ENCODE measurements at regions not wholly inside any gene's neighbourhood (a gene's known extent, or its start where the extent isn't known, plus 50 kb on each side); places are given as distances from the start of the nearest gene placed in this dataset.

GRCh38 chr18:54749291-54749690 is 79.0 kb upstream of the RAB27B start:
- Histone ChIP-seq H3K9ac (ENCODE audit: insufficient read length) (no peak overlapping the region), H3K36me3 (ENCODE audit: insufficient read depth, low read length) (no peaks in the 10 kb centered on the region), H3K9me3 (ENCODE audit: low read depth, low read length) (no peaks in the 10 kb centered on the region), H3K4me3 (no peak overlapping the region), H3K27ac (no peak overlapping the region)
- no peak for TF ChIP-seq EZH2 (IDR thresholded peaks at IDR 0.05)
- TF ChIP-seq FOXP2 (optimal IDR thresholded peaks at IDR 0.05; ENCODE audit: control extremely low read depth, extremely low read length, insufficient read depth), result no peak
- TF ChIP-seq POLR2AphosphoS5 (IDR thresholded peaks at IDR 0.05; ENCODE audit: borderline replicate concordance, low read depth, low read length), result no peak
- DNase-seq (ENCODE audit: low read depth, low spot score), result no peak

- Histone ChIP-seq H3K27ac (no peak overlapping the region), H3K9me3 (ENCODE audit: low read depth, low read length) (no peaks in the 10 kb centered on the region), H3K9ac (ENCODE audit: insufficient read length) (no peak overlapping the region), H3K36me3 (ENCODE audit: insufficient read depth, low read length) (no peaks in the 10 kb centered on the region), H3K4me3 (no peak overlapping the region)
- TF ChIP-seq EZH2 (IDR thresholded peaks at IDR 0.05), result no peak
- TF ChIP-seq POLR2AphosphoS5 (IDR thresholded peaks at IDR 0.05; ENCODE audit: borderline replicate concordance, low read depth, low read length), result no peak
- no peak for TF ChIP-seq FOXP2 (optimal IDR thresholded peaks at IDR 0.05; ENCODE audit: control extremely low read depth, extremely low read length, insufficient read depth)
- DNase-seq (ENCODE audit: low read depth, low spot score), result no peak
Measured at GRCh38 chr18:54750350-54750749, 77.9 kb upstream of the RAB27B start.

DNA sequence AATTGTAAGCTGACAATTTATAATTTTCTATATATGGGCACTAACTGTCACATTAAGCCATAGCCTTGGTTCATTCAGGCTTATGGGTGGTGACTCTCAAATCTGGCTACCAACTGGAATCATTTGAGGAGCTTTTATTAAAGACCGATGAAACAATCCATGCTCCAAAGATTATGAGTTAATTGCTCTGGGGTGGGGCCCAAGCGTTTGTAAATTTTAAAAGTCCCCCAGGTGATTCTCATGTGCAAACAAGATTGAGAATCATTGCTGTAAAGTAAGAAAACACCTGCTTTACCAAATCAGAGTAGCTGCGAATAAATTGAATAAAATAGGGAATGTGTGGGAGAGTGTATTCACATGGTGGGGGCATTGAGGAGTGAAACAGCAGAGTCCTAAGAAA is 76.1 kb upstream of the RAB27B start:
- TF ChIP-seq FOXP2 (optimal IDR thresholded peaks at IDR 0.05; ENCODE audit: control extremely low read depth, extremely low read length, insufficient read depth), result no peak
- TF ChIP-seq POLR2AphosphoS5 (IDR thresholded peaks at IDR 0.05; ENCODE audit: borderline replicate concordance, low read depth, low read length), result no peak
- no peak for TF ChIP-seq EZH2 (IDR thresholded peaks at IDR 0.05)
- no peaks in the 10 kb centered on the region for H3K36me3 ChIP-seq (ENCODE audit: insufficient read depth, low read length)
- no peak overlapping the region for H3K27ac ChIP-seq
- no peak overlapping the region for H3K9ac ChIP-seq (ENCODE audit: insufficient read length)
- no peak for DNase-seq (ENCODE audit: low read depth, low spot score)
- H3K4me3 ChIP-seq, result no peak overlapping the region
- no peaks in the 10 kb centered on the region for H3K9me3 ChIP-seq (ENCODE audit: low read depth, low read length)

GRCh38 chr18:54755456-54755855 is 72.8 kb upstream of the RAB27B start:
- H3K27ac ChIP-seq, result no peak overlapping the region
- TF ChIP-seq POLR2AphosphoS5 (IDR thresholded peaks at IDR 0.05; ENCODE audit: borderline replicate concordance, low read depth, low read length), result no peak

DNA sequence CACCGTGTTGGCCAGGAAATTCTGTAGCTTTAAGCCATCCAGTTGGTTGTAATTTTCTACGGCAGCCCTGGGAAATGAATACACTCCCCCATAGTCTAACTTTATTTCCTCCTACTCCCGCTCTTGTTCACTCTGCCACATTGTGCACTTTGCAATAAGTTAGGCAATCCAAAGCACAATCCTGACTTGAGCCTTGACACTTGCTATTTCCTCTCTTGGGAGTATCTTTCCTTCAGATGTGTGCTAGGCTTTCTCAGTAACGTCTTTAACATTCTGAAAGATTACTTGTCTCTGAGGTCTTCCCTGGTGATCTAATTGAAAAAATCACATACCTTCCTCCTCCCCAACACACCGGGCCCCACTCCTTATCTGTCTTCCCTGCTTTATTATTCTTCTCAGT is 65.9 kb upstream of the RAB27B start:
- H3K4me3 ChIP-seq, result no peak overlapping the region
- no peak for TF ChIP-seq POLR2AphosphoS5 (IDR thresholded peaks at IDR 0.05; ENCODE audit: borderline replicate concordance, low read depth, low read length)
- no peak for TF ChIP-seq EZH2 (IDR thresholded peaks at IDR 0.05)
- TF ChIP-seq FOXP2 (optimal IDR thresholded peaks at IDR 0.05; ENCODE audit: control extremely low read depth, extremely low read length, insufficient read depth), result no peak
- DNase-seq (ENCODE audit: low read depth, low spot score), result no peak
- no peaks in the 10 kb centered on the region for H3K36me3 ChIP-seq (ENCODE audit: insufficient read depth, low read length)
- no peak overlapping the region for H3K27ac ChIP-seq
- H3K9me3 ChIP-seq (ENCODE audit: low read depth, low read length), result no peaks in the 10 kb centered on the region
- no peak overlapping the region for H3K9ac ChIP-seq (ENCODE audit: insufficient read length)

More at GRCh38 chr18:54755456-54755855, 72.8 kb upstream of the RAB27B start:
- no peak for DNase-seq (ENCODE audit: low read depth, low spot score)
- no peak overlapping the region for H3K4me3 ChIP-seq
- no peaks in the 10 kb centered on the region for H3K9me3 ChIP-seq (ENCODE audit: low read depth, low read length)
- no peaks in the 10 kb centered on the region for H3K36me3 ChIP-seq (ENCODE audit: insufficient read depth, low read length)
- H3K9ac ChIP-seq (ENCODE audit: insufficient read length), result no peak overlapping the region

DNA sequence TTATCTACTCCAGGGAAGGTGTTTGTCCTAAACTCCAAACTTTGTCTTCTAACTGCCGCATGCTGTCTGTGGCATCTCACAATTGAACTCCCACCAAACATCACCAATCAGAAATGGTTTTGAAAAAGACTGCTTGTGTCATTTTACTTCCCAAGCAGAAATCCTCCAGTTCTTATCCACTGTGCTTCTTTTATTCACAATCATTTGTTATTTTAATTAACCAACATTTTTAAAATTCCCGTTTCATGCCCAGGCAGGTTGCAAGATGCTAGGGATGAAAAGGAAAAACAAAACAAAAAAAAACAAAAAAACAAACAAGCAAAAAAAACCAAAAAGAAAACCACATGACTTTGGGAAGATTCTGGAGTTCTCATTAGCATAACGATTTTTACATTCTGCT is 63.5 kb upstream of the RAB27B start:
- Histone ChIP-seq H3K9me3 (ENCODE audit: low read depth, low read length) (no peaks in the 10 kb centered on the region), H3K36me3 (ENCODE audit: insufficient read depth, low read length) (no peaks in the 10 kb centered on the region), H3K27ac (no peak overlapping the region), H3K4me3 (no peak overlapping the region), H3K9ac (ENCODE audit: insufficient read length) (no peak overlapping the region)
- TF ChIP-seq EZH2 (IDR thresholded peaks at IDR 0.05) (no peak), FOXP2 (optimal IDR thresholded peaks at IDR 0.05; ENCODE audit: control extremely low read depth, extremely low read length, insufficient read depth) (no peak), POLR2AphosphoS5 (IDR thresholded peaks at IDR 0.05; ENCODE audit: borderline replicate concordance, low read depth, low read length) (no peak)
- DNase-seq (ENCODE audit: low read depth, low spot score), result no peak

DNA sequence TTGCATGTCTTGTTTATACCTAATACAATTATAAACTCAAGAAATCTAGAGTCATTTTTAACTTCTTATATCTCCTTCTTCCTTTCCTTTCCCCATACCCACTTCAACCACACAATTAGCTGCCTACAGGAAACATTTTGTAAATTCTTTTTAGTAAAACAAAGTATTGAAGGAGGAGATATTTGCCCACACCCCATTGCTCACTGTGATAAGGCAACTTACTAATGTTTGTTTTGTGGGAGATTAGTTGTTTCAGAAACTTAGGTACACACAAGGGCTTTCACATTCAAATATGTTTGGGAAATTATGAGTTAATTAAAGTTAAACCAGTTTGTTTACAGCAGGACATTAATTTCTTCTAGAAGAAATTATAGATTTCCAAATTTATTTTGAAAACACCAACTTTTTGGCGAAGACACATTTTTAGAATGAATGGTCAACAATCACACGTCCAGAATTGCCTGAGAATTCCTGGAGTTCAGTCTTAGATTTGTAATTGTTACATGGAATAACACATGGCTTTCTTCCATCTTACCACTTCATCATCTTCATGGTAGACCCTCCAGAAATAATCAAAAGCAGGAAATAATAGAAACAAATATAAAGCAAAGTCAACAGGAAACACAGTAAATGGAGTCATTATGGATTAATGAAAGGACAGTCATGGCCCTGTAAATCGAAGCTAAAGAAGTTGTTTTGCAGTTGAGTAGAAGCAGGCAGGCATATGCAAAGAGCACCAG is 62.5 kb upstream of the RAB27B start:
- DNase-seq (ENCODE audit: low read depth, low spot score), result no peak
- no peak for TF ChIP-seq POLR2AphosphoS5 (IDR thresholded peaks at IDR 0.05; ENCODE audit: borderline replicate concordance, low read depth, low read length)
- no peak for TF ChIP-seq EZH2 (IDR thresholded peaks at IDR 0.05)
- TF ChIP-seq FOXP2 (optimal IDR thresholded peaks at IDR 0.05; ENCODE audit: control extremely low read depth, extremely low read length, insufficient read depth), result no peak
- H3K9me3 ChIP-seq (ENCODE audit: low read depth, low read length), result no peaks in the 10 kb centered on the region
- H3K4me3 ChIP-seq, result no peak overlapping the region
- H3K9ac ChIP-seq (ENCODE audit: insufficient read length), result no peak overlapping the region
- no peak overlapping the region for H3K27ac ChIP-seq
- H3K36me3 ChIP-seq (ENCODE audit: insufficient read depth, low read length), result no peaks in the 10 kb centered on the region

DNA sequence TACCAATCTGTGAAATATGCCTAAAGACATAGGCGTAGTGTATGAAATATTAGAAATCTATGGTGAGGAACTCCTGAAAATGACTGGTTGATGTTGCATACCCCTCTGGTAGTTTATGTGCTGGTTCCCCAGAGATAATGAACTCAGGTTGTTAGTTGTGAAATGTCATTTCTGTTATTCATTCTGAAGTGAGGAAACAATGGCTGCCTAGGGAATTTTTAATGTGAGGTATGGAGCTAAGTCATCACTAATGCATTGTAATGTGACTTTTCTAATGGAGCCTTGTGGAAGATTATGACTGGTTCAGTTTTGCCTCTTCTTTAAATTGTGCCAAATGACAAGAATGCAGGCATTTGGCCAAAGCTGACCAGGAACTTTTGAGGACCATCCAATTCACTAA is 61.6 kb upstream of the RAB27B start:
- H3K4me3 ChIP-seq, result no peak overlapping the region
- no peaks in the 10 kb centered on the region for H3K36me3 ChIP-seq (ENCODE audit: insufficient read depth, low read length)
- H3K9ac ChIP-seq (ENCODE audit: insufficient read length), result no peak overlapping the region
- H3K9me3 ChIP-seq (ENCODE audit: low read depth, low read length), result no peaks in the 10 kb centered on the region
- DNase-seq (ENCODE audit: low read depth, low spot score), result no peak
- H3K27ac ChIP-seq, result no peak overlapping the region
- no peak for TF ChIP-seq EZH2 (IDR thresholded peaks at IDR 0.05)
- no peak for TF ChIP-seq POLR2AphosphoS5 (IDR thresholded peaks at IDR 0.05; ENCODE audit: borderline replicate concordance, low read depth, low read length)
- TF ChIP-seq FOXP2 (optimal IDR thresholded peaks at IDR 0.05; ENCODE audit: control extremely low read depth, extremely low read length, insufficient read depth), result no peak

- TF ChIP-seq POLR2AphosphoS5 (IDR thresholded peaks at IDR 0.05; ENCODE audit: borderline replicate concordance, low read depth, low read length), result no peak
- no peak for TF ChIP-seq FOXP2 (optimal IDR thresholded peaks at IDR 0.05; ENCODE audit: control extremely low read depth, extremely low read length, insufficient read depth)
- TF ChIP-seq EZH2 (IDR thresholded peaks at IDR 0.05), result no peak
- no peak overlapping the region for H3K27ac ChIP-seq
- H3K4me3 ChIP-seq, result no peak overlapping the region
- H3K9ac ChIP-seq (ENCODE audit: insufficient read length), result no peak overlapping the region
- H3K9me3 ChIP-seq (ENCODE audit: low read depth, low read length), result no peaks in the 10 kb centered on the region
- no peaks in the 10 kb centered on the region for H3K36me3 ChIP-seq (ENCODE audit: insufficient read depth, low read length)
- no peak for DNase-seq (ENCODE audit: low read depth, low spot score)
Measured at GRCh38 chr18:54767098-54767497, 61.2 kb upstream of the RAB27B start.

Data from SK-N-MC (cell line).